ENCODE measurements at regions not wholly inside any gene's neighbourhood (a gene's known extent, or its start where the extent isn't known, plus 50 kb on each side); places are given as distances from the start of the nearest gene placed in this dataset.

- Mint-ChIP-seq H3K27me3 (ENCODE audit: low read depth) (no peaks in the 10 kb centered on the region), H3K4me1 (peaks cover 16 to 18% of the 10 kb centered on the region in 2 experiments), H3K9me3 (no peaks in the 10 kb centered on the region), H3K27ac (no peak overlapping the region), H3K4me3 (no peak overlapping the region), H3K36me3 (ENCODE audit: insufficient read depth in 1 of 3, low read depth in 3 of 3) (no peaks in the 10 kb centered on the region)
- no peak for DNase-seq
- Histone ChIP-seq H3K79me1 (ENCODE audit: insufficient read depth, low read depth, low read length, poor library complexity, severe bottlenecking) (no peaks in the 10 kb centered on the region), H3K4me1 (ENCODE audit: insufficient read depth, low read length) (peaks cover 9% of the 10 kb centered on the region), H3K4me2 (ENCODE audit: insufficient read depth, insufficient read length, low read length) (no peak overlapping the region), H2BK12ac (ENCODE audit: insufficient read length, low read depth, low read length) (no peak overlapping the region), H4K5ac (ENCODE audit: insufficient read length, low read depth, low read length) (no peak overlapping the region), H3K9me3 (ENCODE audit: control insufficient read depth, low read depth, low read length) (no peaks in the 10 kb centered on the region), H2BK5ac (ENCODE audit: insufficient read length, low read length) (no peak overlapping the region), H3K4ac (ENCODE audit: low read depth, low read length) (no peak overlapping the region), H4K20me1 (ENCODE audit: control insufficient read depth, insufficient read depth, insufficient read length) (no peaks in the 10 kb centered on the region), H3K14ac (ENCODE audit: insufficient read depth, low read length) (no peak overlapping the region), H3T11ph (ENCODE audit: low read length) (no peak overlapping the region), H2AFZ (ENCODE audit: low read length) (no peak overlapping the region), H3K79me2 (ENCODE audit: insufficient read depth, low read length) (no peaks in the 10 kb centered on the region), H3K27me3 (ENCODE audit: insufficient read depth, low read length) (no peaks in the 10 kb centered on the region), H2BK120ac (ENCODE audit: low read depth, low read length, poor library complexity, severe bottlenecking) (no peak overlapping the region), H3K23ac (ENCODE audit: insufficient read length, low read depth, low read length) (no peak overlapping the region), H4K8ac (replicated peaks; ENCODE audit: insufficient read length, low read depth, low read length) (no peak overlapping the region), H2BK20ac (ENCODE audit: low read depth, low read length, poor library complexity, severe bottlenecking) (no peak overlapping the region), H3K56ac (ENCODE audit: insufficient read length, low read depth, low read length) (no peak overlapping the region), H2AK5ac (ENCODE audit: insufficient read length, low read length) (no peak overlapping the region), H3K9ac (ENCODE audit: extremely low read depth, insufficient read length, low read length) (no peak overlapping the region), H3K18ac (ENCODE audit: insufficient read length, low read depth, low read length) (no peak overlapping the region), H3K23me2 (ENCODE audit: insufficient read length, low read depth, low read length, poor library complexity, severe bottlenecking) (no peaks in the 10 kb centered on the region), H2BK15ac (ENCODE audit: low read depth, low read length) (no peak overlapping the region), H3K27ac (ENCODE audit: insufficient read length, low read depth, low read length) (no peak overlapping the region), H4K91ac (ENCODE audit: insufficient read length, low read depth, low read length) (no peak overlapping the region)
- TF ChIP-seq, protein P1, sequence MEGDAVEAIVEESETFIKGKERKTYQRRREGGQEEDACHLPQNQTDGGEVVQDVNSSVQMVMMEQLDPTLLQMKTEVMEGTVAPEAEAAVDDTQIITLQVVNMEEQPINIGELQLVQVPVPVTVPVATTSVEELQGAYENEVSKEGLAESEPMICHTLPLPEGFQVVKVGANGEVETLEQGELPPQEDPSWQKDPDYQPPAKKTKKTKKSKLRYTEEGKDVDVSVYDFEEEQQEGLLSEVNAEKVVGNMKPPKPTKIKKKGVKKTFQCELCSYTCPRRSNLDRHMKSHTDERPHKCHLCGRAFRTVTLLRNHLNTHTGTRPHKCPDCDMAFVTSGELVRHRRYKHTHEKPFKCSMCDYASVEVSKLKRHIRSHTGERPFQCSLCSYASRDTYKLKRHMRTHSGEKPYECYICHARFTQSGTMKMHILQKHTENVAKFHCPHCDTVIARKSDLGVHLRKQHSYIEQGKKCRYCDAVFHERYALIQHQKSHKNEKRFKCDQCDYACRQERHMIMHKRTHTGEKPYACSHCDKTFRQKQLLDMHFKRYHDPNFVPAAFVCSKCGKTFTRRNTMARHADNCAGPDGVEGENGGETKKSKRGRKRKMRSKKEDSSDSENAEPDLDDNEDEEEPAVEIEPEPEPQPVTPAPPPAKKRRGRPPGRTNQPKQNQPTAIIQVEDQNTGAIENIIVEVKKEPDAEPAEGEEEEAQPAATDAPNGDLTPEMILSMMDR (conservative IDR thresholded peaks at IDR 0.05): no peak
Measured at GRCh38 chr6:145147559-145147958, 587.8 kb downstream of the EPM2A start.

Data from H9 (cell line).